Posterior cingulate gyrus (tissue), 11 donors: ENCODE measurements at regions not wholly inside any gene's neighbourhood (a gene's known extent, or its start where the extent isn't known, plus 50 kb on each side); places are given as distances from the start of the nearest gene placed in this dataset.

Experiments used
- DNase-seq, 10 donors: peaks; one replicate each; pipeline versions ENCODE4 v3.0.0 to v3.0.0-alpha.2; 2020 to 2021; ENCODE audit warnings: mixed read lengths in 3 of 10
- intact Hi-C: fragments of 100-400 bp; cut with DNase I; formaldehyde crosslinking; loops from one replicate; pipeline ENCODE4 v1.15.1; 2023

- intact Hi-C loops: no loop called here
These were observed 218.9 kb downstream of the EPHA4 start for GRCh38 chr2:221353201-221353600.

GRCh38 chr2:221360312-221360711 is 211.8 kb downstream of the EPHA4 start:
- no peak for DNase-seq
- intact Hi-C loops: no loop called here

More at GRCh38 chr2:221353201-221353600, 218.9 kb downstream of the EPHA4 start:
- no peak for DNase-seq

GRCh38 chr2:221360742-221361141 is 211.4 kb downstream of the EPHA4 start:
- DNase-seq: no peak
- intact Hi-C loops: no loop called here

GRCh38 chr2:221361633-221362032 is 210.5 kb downstream of the EPHA4 start:
- intact Hi-C loops: no loop called here
- no peak for DNase-seq

DNA sequence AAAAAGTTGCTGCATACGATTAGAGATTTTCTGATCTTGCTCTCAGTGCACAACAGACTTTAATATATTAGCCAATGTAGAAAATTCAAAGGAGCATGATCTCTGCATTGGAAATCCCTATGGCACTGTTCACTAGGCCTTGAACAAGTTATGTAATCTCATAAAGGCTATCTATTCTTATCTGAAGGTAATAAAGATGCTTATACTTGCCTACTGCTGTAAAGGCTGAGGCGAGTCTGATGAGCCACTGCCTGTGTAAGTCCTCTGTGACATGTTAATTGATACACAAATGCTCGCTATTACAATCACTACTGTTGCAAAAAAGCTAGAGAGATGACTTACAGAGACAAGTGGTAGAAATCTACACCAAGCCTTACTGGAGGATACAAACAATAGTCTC is 207.4 kb downstream of the EPHA4 start:
- DNase-seq: no peak
- intact Hi-C loops: no loop called here
